HepG2 (cell line): ENCODE measurements at regions not wholly inside any gene's neighbourhood (a gene's known extent, or its start where the extent isn't known, plus 50 kb on each side); places are given as distances from the start of the nearest gene placed in this dataset.

Experiments
- AGO2 ChIP-seq: fragments of 200-400 bp; formaldehyde crosslinking; optimal IDR thresholded peaks from 2 replicates; pipeline ENCODE3; 2017; ENCODE audit warnings: mild to moderate bottlenecking, low read depth, low read length, moderate library complexity
- ARNT2 ChIP-seq: sonication (generic); formaldehyde crosslinking; IDR thresholded peaks from 2 replicates; pipeline ENCODE4 v1.8.0; 2022; ENCODE audit warnings: mild to moderate bottlenecking, low read depth, missing genetic modification reagents, moderate library complexity
- GATAD2A ChIP-seq: IDR thresholded peaks from 2 replicates; pipeline ENCODE4 v1.6.1; 2016
- JUN ChIP-seq: sonication (generic); formaldehyde crosslinking; IDR thresholded peaks from 2 replicates; pipeline ENCODE4 v1.4.0; 2020; ENCODE audit warnings: mild to moderate bottlenecking, missing genetic modification reagents
- KLF9 ChIP-seq: IDR thresholded peaks from 2 replicates; pipeline ENCODE4 v1.6.1; 2016; ENCODE audit warnings: low read depth
- NFIC ChIP-seq: IDR thresholded peaks from 2 replicates; pipeline ENCODE4 v1.6.1; 2012; ENCODE audit warnings: mild to moderate bottlenecking, low read length, inconsistent platforms
- NR2C2 ChIP-seq: sonication (generic); formaldehyde crosslinking; IDR thresholded peaks from 2 replicates; pipeline ENCODE4 v1.4.0; 2020; ENCODE audit warnings: missing genetic modification reagents, mild to moderate bottlenecking, moderate library complexity, borderline replicate concordance
- SSRP1 ChIP-seq: IDR thresholded peaks from 2 replicates; pipeline ENCODE4 v1.6.1; 2016; ENCODE audit warnings: control low read depth
- SUZ12 ChIP-seq: fragments of 150-350 bp; IDR thresholded peaks from 2 replicates; pipeline ENCODE4 v1.6.1; 2014; ENCODE audit warnings: low read depth, low read length
- ZFP36 ChIP-seq: fragments of 150-350 bp; IDR thresholded peaks from 2 replicates; pipeline ENCODE4 v1.6.1; 2018; ENCODE audit warnings: borderline replicate concordance, low read length, low read depth; ENCODE audit not compliant: partially characterized antibody
- ZNF17 ChIP-seq: sonication (generic); formaldehyde crosslinking; IDR thresholded peaks from 2 replicates; pipeline ENCODE4 v1.5.0; 2020; ENCODE audit warnings: mild to moderate bottlenecking, missing genetic modification reagents
- ZNF20 ChIP-seq: sonication (generic); formaldehyde crosslinking; IDR thresholded peaks from 2 replicates; pipeline ENCODE4 v1.4.0; 2020; ENCODE audit warnings: mild to moderate bottlenecking, moderate library complexity, missing genetic modification reagents
- ZSCAN29 ChIP-seq: sonication (generic); formaldehyde crosslinking; conservative IDR thresholded peaks from 2 replicates; pipeline ENCODE4 v1.4.0; 2020; ENCODE audit warnings: mild to moderate bottlenecking, missing genetic modification reagents
- TF ChIP-seq, protein P1 (sequence below): sonication (generic); formaldehyde crosslinking; IDR thresholded peaks from 2 replicates; pipeline ENCODE4 v1.4.0; 2020; ENCODE audit warnings: mild to moderate bottlenecking, missing genetic modification reagents, borderline replicate concordance
- TF ChIP-seq, protein P2 (sequence below): sonication (generic); formaldehyde crosslinking; IDR thresholded peaks from 2 replicates; pipeline ENCODE4 v1.4.0; 2020; ENCODE audit warnings: missing genetic modification reagents
- TF ChIP-seq, protein P3 (sequence below): sonication (generic); formaldehyde crosslinking; IDR thresholded peaks from 2 replicates; pipeline ENCODE4 v1.5.1; 2020; ENCODE audit warnings: mild to moderate bottlenecking, moderate library complexity, missing genetic modification reagents
- TF ChIP-seq, protein P4 (sequence below): sonication (generic); formaldehyde crosslinking; IDR thresholded peaks from 2 replicates; pipeline ENCODE4 v1.4.0; 2020; ENCODE audit warnings: mild to moderate bottlenecking, missing genetic modification reagents

DNA sequence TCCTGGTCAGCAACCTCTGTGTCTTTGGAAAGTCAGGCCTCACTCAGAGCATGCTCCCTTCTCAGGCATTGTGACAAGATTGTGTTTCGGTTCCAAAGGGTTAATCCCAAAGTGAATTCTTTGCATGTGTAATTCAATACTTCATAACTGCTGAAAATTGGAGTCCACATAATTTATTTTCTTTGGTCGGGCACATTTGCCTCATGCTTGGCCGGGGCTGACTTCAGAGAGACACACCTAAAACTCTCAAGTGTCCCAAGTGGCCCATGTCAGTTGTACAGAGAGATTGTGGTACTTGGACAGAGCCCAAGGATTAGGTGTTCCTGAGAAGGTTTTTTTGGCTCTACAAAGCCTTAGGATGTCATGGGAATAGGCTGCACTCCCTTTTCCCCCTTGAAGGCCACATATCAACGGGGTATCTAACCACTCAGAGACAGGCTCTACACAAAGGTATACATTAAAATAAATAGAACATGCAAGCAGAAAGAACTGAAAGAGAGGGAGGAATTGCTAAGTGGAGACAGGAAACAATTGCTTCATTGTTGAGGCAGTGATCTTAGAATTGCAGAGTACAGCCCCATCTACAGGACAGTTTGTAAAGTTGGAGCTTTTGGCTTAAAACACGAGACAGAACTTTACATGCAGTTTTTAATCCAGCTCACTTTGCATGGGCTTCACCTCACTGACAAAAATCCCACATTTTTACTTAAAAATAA is 1232.3 kb upstream of the ZEB2 start (continued):
- TF ChIP-seq NR2C2 (no peak), SSRP1 (CRISPR knock-in tag) (0 out of 2 replicates have a peak, but pooled peaks have one; percentile 42), JUN (CRISPR knock-in tag) (no peak), NFIC (peak; percentile 67), SUZ12 (no peak), ZSCAN29 (CRISPR knock-in tag) (no peak), AGO2 (no peak), KLF9 (CRISPR knock-in tag) (no peak), ARNT2 (CRISPR knock-in tag) (0 out of 2 replicates have a peak, but pooled peaks have one; percentile 37), ZNF17 (no peak), GATAD2A (CRISPR knock-in tag) (peak; percentile 70), ZFP36 (no peak), ZNF20 (CRISPR knock-in tag) (no peak)
- TF ChIP-seq, protein P1, sequence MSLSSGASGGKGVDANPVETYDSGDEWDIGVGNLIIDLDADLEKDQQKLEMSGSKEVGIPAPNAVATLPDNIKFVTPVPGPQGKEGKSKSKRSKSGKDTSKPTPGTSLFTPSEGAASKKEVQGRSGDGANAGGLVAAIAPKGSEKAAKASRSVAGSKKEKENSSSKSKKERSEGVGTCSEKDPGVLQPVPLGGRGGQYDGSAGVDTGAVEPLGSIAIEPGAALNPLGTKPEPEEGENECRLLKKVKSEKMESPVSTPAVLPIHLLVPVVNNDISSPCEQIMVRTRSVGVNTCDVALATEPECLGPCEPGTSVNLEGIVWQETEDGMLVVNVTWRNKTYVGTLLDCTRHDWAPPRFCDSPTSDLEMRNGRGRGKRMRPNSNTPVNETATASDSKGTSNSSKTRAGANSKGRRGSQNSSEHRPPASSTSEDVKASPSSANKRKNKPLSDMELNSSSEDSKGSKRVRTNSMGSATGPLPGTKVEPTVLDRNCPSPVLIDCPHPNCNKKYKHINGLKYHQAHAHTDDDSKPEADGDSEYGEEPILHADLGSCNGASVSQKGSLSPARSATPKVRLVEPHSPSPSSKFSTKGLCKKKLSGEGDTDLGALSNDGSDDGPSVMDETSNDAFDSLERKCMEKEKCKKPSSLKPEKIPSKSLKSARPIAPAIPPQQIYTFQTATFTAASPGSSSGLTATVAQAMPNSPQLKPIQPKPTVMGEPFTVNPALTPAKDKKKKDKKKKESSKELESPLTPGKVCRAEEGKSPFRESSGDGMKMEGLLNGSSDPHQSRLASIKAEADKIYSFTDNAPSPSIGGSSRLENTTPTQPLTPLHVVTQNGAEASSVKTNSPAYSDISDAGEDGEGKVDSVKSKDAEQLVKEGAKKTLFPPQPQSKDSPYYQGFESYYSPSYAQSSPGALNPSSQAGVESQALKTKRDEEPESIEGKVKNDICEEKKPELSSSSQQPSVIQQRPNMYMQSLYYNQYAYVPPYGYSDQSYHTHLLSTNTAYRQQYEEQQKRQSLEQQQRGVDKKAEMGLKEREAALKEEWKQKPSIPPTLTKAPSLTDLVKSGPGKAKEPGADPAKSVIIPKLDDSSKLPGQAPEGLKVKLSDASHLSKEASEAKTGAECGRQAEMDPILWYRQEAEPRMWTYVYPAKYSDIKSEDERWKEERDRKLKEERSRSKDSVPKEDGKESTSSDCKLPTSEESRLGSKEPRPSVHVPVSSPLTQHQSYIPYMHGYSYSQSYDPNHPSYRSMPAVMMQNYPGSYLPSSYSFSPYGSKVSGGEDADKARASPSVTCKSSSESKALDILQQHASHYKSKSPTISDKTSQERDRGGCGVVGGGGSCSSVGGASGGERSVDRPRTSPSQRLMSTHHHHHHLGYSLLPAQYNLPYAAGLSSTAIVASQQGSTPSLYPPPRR (CRISPR knock-in tag) = no peak
- TF ChIP-seq, protein P2, sequence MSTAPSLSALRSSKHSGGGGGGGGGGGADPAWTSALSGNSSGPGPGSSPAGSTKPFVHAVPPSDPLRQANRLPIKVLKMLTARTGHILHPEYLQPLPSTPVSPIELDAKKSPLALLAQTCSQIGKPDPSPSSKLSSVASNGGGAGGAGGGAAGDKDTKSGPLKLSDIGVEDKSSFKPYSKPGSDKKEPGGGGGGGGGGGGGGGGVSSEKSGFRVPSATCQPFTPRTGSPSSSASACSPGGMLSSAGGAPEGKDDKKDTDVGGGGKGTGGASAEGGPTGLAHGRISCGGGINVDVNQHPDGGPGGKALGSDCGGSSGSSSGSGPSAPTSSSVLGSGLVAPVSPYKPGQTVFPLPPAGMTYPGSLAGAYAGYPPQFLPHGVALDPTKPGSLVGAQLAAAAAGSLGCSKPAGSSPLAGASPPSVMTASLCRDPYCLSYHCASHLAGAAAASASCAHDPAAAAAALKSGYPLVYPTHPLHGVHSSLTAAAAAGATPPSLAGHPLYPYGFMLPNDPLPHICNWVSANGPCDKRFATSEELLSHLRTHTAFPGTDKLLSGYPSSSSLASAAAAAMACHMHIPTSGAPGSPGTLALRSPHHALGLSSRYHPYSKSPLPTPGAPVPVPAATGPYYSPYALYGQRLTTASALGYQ (CRISPR knock-in tag) = no peak
- TF ChIP-seq, protein P3, sequence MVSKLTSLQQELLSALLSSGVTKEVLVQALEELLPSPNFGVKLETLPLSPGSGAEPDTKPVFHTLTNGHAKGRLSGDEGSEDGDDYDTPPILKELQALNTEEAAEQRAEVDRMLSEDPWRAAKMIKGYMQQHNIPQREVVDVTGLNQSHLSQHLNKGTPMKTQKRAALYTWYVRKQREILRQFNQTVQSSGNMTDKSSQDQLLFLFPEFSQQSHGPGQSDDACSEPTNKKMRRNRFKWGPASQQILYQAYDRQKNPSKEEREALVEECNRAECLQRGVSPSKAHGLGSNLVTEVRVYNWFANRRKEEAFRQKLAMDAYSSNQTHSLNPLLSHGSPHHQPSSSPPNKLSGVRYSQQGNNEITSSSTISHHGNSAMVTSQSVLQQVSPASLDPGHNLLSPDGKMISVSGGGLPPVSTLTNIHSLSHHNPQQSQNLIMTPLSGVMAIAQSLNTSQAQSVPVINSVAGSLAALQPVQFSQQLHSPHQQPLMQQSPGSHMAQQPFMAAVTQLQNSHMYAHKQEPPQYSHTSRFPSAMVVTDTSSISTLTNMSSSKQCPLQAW = no peak
- TF ChIP-seq, protein P4, sequence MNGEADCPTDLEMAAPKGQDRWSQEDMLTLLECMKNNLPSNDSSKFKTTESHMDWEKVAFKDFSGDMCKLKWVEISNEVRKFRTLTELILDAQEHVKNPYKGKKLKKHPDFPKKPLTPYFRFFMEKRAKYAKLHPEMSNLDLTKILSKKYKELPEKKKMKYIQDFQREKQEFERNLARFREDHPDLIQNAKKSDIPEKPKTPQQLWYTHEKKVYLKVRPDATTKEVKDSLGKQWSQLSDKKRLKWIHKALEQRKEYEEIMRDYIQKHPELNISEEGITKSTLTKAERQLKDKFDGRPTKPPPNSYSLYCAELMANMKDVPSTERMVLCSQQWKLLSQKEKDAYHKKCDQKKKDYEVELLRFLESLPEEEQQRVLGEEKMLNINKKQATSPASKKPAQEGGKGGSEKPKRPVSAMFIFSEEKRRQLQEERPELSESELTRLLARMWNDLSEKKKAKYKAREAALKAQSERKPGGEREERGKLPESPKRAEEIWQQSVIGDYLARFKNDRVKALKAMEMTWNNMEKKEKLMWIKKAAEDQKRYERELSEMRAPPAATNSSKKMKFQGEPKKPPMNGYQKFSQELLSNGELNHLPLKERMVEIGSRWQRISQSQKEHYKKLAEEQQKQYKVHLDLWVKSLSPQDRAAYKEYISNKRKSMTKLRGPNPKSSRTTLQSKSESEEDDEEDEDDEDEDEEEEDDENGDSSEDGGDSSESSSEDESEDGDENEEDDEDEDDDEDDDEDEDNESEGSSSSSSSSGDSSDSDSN (CRISPR knock-in tag) = no peak
